Small intestine (tissue), 7 donors: ENCODE measurements at regions not wholly inside any gene's neighbourhood (a gene's known extent, or its start where the extent isn't known, plus 50 kb on each side); places are given as distances from the start of the nearest gene placed in this dataset.

Experiments
- DNase-seq, 2 donors: peaks; one replicate each; pipeline versions ENCODE4 v3.0.0 to v3.0.0-alpha.2; 2013
- FAIRE-seq: peaks from 2 replicates; lab custom pipeline; 2012; peaks lifted over from hg19 to GRCh38; lab: Jason Lieb, UNC
- H3K27ac ChIP-seq, 3 donors: one replicate each; pipeline ENCODE4 v1.5.1; 2013; ENCODE audit warnings: low read length in 2 of 3, mild to moderate bottlenecking in 2 of 3, control low read depth in 1 of 3, inconsistent platforms in 1 of 3, low read depth in 1 of 3, moderate library complexity in 1 of 3
- H3K27me3 ChIP-seq, 3 donors: one replicate each; pipeline ENCODE4 v1.6.1; 2013; ENCODE audit warnings: low read length in 3 of 3, inconsistent platforms in 1 of 3; ENCODE audit not compliant: control insufficient read depth in 3 of 3, insufficient read depth in 3 of 3
- H3K36me3 ChIP-seq, 3 donors: one replicate each; pipeline ENCODE4 v1.6.1; 2013; ENCODE audit warnings: low read length in 3 of 3, inconsistent platforms in 1 of 3, low read depth in 1 of 3, mild to moderate bottlenecking in 1 of 3, moderate library complexity in 1 of 3; ENCODE audit not compliant: control insufficient read depth in 3 of 3, insufficient read depth in 2 of 3
- H3K4me1 ChIP-seq, 3 donors: one replicate each; pipeline ENCODE4 v1.6.1; 2013; ENCODE audit warnings: low read length in 2 of 3, inconsistent platforms in 1 of 3, low read depth in 1 of 3, mild to moderate bottlenecking in 1 of 3, moderate library complexity in 1 of 3; ENCODE audit not compliant: control insufficient read depth in 3 of 3, insufficient read depth in 2 of 3
- H3K4me3 ChIP-seq, 3 donors: one replicate each; pipeline ENCODE4 v1.5.1; 2013; ENCODE audit warnings: low read length in 3 of 3, control low read depth in 1 of 3, inconsistent platforms in 1 of 3, low read depth in 1 of 3, mild to moderate bottlenecking in 1 of 3, moderate library complexity in 1 of 3
- H3K9me3 ChIP-seq, 2 donors: one replicate each; pipeline ENCODE4 v1.6.1; 2013; ENCODE audit warnings: low read depth in 1 of 2, low read length in 1 of 2; ENCODE audit not compliant: control insufficient read depth in 2 of 2, insufficient read depth in 1 of 2
- WGBS, 3 donors: extraction: QIAGEN DNeasy Blood & Tissue Kit; methylation state at CpG; one replicate each; pipeline ENCODE4 v1.1.7; 2013; 5-methylcytosine and 5-hydroxymethylcytosine counted together
- donor health status: healthy with polysubstance abuse.
- donor health status: control.
- donor health status: control.
- donor health status: Bipolar disorder and iron deficiency.
- donor health status: healthy.

DNA sequence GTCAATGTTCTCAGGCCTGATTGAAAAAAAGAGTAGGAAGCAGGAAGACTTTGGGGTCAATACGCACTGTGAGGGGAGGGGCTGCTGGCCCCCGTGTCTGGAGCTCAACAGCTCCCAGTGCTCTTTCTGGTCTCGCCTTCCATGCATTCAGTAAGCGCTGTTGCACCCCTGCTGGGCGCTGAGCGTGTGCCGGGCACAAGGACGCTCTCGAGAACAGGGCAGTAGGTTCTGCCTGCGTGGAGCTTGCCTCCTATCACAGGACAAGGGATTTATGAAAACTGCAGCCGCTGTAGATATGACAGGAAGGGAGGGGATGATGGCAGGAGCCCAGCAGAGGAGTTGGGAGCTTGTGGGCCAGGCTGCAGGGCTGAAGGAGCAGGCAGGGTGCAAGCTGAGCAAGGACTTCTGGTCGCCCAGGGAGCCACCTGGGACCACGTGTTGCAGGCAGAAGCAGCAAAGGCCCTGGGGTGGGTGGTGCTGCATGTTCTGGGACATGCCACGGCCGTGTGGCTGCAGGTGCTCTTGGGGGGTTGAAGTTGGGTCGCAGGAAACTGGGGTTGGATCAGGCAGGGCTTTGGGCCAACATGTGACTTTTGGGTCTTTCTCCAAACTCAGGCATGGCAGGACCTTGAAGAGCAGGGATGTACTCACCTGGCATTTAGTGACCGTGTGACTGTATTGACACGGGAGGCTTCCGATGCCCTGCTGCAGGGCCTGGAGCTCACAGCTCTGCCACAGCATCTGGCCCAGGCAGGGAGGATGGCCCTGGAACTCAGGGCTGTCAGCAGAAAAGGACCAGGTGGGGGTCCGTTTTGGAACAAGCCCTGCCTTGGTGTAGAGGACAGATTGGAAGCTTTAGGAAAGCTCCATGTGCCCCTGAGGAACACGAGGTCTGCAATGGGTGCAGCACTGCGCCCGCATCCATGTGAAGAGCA is 97.9 kb downstream of the CPZ start:
- FAIRE-seq (no peak), DNase-seq (no peak)
- no peaks in the 10 kb centered on the region for H3K4me1 ChIP-seq
- WGBS, 3 donors = 61 to 66% (median 61%) methylated on average over 23 of the region's 23 CpGs
- H3K27me3 ChIP-seq = peaks cover 0 to 9% (median 9%) of the 10 kb centered on the region in 3 donors
- no peak overlapping the region for H3K4me3 ChIP-seq
- H3K36me3 ChIP-seq = no peaks in the 10 kb centered on the region
- H3K9me3 ChIP-seq = no peaks in the 10 kb centered on the region
- no peak overlapping the region for H3K27ac ChIP-seq

- Histone ChIP-seq H3K27ac (no peak overlapping the region), H3K4me1 (no peaks in the 10 kb centered on the region), H3K4me3 (no peak overlapping the region), H3K27me3 (peaks cover 0 to 9% (median 9%) of the 10 kb centered on the region in 3 donors), H3K36me3 (no peaks in the 10 kb centered on the region), H3K9me3 (no peaks in the 10 kb centered on the region)
- WGBS, 3 donors = 73 to 78% (median 74%) methylated on average over 8 of the region's 8 CpGs
- FAIRE-seq = no peak
- no peak for DNase-seq
Measured at GRCh38 chr4:8689741-8690140, 97.2 kb downstream of the CPZ start.

GRCh38 chr4:8688908-8689445 is 96.4 kb downstream of the CPZ start:
- DNase-seq = no peak
- no peak overlapping the region for H3K27ac ChIP-seq
- peaks cover 0 to 9% (median 6%) of the 10 kb centered on the region in 3 donors for H3K27me3 ChIP-seq
- WGBS, 3 donors = 66 to 71% (median 68%) methylated on average over 18 to 19 of the region's 19 CpGs
- FAIRE-seq = no peak
- H3K4me1 ChIP-seq = no peaks in the 10 kb centered on the region
- H3K9me3 ChIP-seq = no peaks in the 10 kb centered on the region
- H3K36me3 ChIP-seq = no peaks in the 10 kb centered on the region
- H3K4me3 ChIP-seq = no peak overlapping the region

DNA sequence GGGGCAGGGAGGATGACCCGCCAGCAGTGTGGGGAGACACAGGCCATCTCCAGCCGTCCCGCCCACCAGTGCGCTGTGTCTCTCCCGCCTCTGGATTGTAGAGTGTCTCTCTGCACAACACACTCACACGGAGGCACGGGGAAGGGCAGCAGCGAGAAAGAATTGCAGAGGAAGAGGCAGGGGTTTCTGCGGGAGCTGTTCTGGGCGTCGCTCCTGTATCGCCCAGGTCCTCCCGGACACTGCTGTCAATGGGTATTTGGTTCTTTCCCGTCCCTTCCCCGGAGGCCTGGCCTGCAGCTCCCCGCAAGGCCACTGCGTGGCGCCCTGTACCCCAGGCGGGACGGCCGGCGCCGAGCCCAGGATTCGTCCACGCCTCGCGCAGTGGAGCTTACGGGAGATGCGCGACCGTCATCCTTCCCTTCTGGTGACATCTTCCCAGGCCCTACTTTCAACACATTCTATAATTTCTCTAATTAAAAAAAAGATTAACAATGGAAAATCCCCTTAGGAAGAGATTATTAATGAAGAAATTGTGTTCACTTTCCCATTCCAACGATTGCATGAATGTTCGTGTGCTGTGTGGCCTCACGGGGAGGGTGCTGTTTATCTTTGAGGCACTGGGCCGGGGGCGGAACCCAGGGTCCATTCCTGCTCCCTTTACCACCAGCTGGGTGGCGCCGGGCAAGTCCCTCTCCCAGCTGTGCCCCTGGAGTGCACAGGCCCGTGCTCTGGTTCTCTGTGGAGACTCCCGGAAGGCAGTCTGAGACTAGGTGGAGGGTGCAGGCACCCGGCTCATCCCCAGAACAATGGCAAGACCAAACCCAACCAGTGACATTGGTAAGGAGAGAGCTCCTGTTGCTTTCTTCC is 95.7 kb downstream of the CPZ start:
- peaks cover 0 to 9% (median 6%) of the 10 kb centered on the region in 3 donors for H3K27me3 ChIP-seq
- H3K4me3 ChIP-seq = no peak overlapping the region
- FAIRE-seq (no peak), DNase-seq (peak; percentile 14 to 45)
- 18 to 20% (median 19%) methylated on average over 41 of the region's 41 CpGs for WGBS, 3 donors
- no peaks in the 10 kb centered on the region for H3K36me3 ChIP-seq
- no peaks in the 10 kb centered on the region for H3K4me1 ChIP-seq
- no peak overlapping the region for H3K27ac ChIP-seq
- no peaks in the 10 kb centered on the region for H3K9me3 ChIP-seq

DNA sequence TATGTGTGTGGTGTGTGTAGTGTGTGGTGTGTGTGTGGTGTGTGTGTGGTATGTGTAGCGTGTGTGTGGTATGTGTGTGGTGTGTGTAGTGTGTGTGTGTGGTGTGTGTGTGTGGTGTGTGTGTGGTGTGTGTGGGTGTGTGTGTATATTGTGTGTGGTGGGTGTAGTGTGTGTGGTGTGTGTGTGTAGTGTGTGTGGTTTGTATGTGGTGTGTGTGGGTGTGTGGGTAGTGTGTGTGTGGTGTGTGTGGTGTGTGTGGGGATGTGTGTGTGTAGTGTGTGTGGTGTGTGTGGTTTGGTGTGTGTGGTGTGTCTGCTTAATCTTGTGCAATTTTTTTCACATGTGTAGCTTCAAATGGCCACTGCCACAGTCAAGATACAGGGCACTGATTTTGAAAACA is 94.5 kb downstream of the CPZ start:
- H3K4me3 ChIP-seq = no peak overlapping the region
- DNase-seq (no peak), FAIRE-seq (no peak)

GRCh38 chr4:8685831-8686230 is 93.3 kb downstream of the CPZ start:
- FAIRE-seq (no peak), DNase-seq (no peak)
- H3K9me3 ChIP-seq = no peaks in the 10 kb centered on the region
- no peaks in the 10 kb centered on the region for H3K4me1 ChIP-seq
- H3K36me3 ChIP-seq = no peaks in the 10 kb centered on the region
- no peak overlapping the region for H3K27ac ChIP-seq
- H3K4me3 ChIP-seq = no peak overlapping the region
- WGBS, 3 donors = 81 to 88% (median 85%) methylated on average over 6 of the region's 6 CpGs
- peaks cover 0 to 10% (median 6%) of the 10 kb centered on the region in 3 donors for H3K27me3 ChIP-seq

More for the DNA sequence above, 94.5 kb downstream of the CPZ start:
- Histone ChIP-seq H3K36me3 (no peaks in the 10 kb centered on the region), H3K4me1 (no peaks in the 10 kb centered on the region), H3K9me3 (no peaks in the 10 kb centered on the region), H3K27me3 (peaks cover 0 to 10% (median 6%) of the 10 kb centered on the region in 3 donors), H3K27ac (no peak overlapping the region)
- 82 to 90% (median 85%) methylated on average over 1 of the region's 1 CpG for WGBS, 3 donors

DNA sequence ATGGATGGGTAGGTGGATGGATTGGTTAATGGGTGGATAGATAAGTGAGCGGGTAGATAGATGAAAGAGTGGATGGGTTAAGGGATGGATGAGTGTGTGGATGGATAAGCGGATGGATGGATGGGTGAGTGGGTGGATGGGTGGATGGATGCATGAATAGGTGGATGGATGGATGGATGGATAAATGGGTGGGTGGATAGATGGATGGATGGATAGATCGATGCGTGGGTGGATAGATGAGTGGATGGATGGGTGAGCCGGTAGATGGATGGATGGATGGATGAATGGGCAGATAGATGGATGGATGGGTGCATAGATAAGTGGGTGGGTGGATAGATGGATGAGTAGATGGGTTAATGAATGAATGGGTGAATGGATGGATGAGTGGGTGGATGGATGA is 90.9 kb downstream of the CPZ start:
- FAIRE-seq = no peak
- H3K4me3 ChIP-seq = no peak overlapping the region

GRCh38 chr4:8682725-8683124 is 90.2 kb downstream of the CPZ start:
- 53 to 62% (median 61%) methylated on average over 10 of the region's 10 CpGs for WGBS, 3 donors
- Histone ChIP-seq H3K27me3 (peaks cover 0 to 5% (median 3%) of the 10 kb centered on the region in 3 donors), H3K4me3 (no peak overlapping the region), H3K27ac (no peak overlapping the region), H3K36me3 (no peaks in the 10 kb centered on the region), H3K9me3 (no peaks in the 10 kb centered on the region), H3K4me1 (no peaks in the 10 kb centered on the region)
- FAIRE-seq (no peak), DNase-seq (no peak)

More for the DNA sequence above, 90.9 kb downstream of the CPZ start:
- H3K27me3 ChIP-seq = peaks cover 0 to 9% (median 3%) of the 10 kb centered on the region in 3 donors
- H3K36me3 ChIP-seq = no peaks in the 10 kb centered on the region
- 90 to 97% (median 93%) methylated on average over 5 of the region's 5 CpGs for WGBS, 3 donors
- H3K27ac ChIP-seq = no peak overlapping the region
- H3K9me3 ChIP-seq = no peaks in the 10 kb centered on the region
- no peak for DNase-seq
- no peaks in the 10 kb centered on the region for H3K4me1 ChIP-seq
